GM20431 (cell line): ENCODE measurements at regions not wholly inside any gene's neighbourhood (a gene's known extent, or its start where the extent isn't known, plus 50 kb on each side); places are given as distances from the start of the nearest gene placed in this dataset.
"Not testable (repeated sequence)": the region's sequence is repeated elsewhere in the genome, so short reads cannot be mapped to it uniquely, and the experiment has no call there.

Experiments used
- in situ Hi-C: fragments of 300-500 bp; cut with MseI, MboI; formaldehyde crosslinking; loops from one replicate; pipeline ENCODE4 v1.15.0; 2020; ENCODE audit warnings: low sequenced_read_pairs; ENCODE audit not compliant: unreplicated experiment

DNA sequence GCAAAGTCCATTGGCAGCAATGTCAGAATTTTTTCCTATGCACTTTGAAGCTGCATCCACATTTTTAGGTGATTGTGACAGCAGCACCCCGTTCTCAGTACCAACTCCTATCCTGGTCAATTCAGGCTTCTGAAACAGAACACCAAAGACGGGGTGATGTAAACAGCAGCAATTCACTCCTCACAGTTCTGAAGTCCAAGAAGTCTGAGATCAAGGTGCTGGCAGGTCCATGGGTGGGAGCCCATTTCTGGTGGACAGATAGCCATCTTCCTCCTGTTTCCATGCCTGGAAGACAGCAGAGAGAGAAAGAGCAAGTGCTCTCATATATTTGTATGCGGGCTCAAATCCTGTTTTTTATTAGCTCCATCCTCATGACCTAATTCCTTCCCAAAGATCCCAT is 471.2 kb downstream of the BRD1 start:
- in situ Hi-C loops = no loop called here

DNA sequence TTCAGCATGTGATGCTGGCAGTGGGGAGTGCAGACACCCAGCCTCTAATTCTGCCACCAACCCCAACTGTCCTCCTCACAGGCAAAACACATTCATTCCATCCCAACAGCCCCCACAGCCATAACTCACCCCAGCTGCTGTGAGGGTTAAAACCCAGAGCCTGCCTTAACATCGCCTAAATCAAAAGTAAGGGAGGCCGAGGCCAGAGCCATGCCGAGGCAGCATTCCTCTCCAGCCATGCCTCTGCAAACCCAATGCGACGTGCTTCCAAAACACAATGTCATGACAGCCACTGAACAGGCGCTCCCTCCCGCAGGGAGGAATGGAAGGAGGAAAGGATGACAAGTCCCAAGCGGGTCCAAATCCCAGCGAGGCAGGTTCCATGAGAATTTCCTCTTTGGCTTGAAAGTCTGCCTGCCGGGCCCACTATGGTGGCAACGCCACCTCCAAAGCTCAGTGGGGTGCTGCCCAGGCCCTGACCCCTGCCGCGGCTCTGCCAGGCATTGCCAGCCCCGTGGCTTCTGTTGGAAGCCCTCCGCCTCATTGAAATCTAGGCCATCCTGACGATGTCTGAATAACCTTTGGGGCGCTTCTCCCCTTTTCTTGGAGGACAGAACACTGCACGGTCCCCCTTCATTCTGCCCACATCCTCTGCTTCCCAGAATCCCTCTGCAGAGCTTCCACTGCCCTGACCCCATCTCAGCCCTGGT is 472.3 kb downstream of the BRD1 start:
- in situ Hi-C loops = no loop called here

DNA sequence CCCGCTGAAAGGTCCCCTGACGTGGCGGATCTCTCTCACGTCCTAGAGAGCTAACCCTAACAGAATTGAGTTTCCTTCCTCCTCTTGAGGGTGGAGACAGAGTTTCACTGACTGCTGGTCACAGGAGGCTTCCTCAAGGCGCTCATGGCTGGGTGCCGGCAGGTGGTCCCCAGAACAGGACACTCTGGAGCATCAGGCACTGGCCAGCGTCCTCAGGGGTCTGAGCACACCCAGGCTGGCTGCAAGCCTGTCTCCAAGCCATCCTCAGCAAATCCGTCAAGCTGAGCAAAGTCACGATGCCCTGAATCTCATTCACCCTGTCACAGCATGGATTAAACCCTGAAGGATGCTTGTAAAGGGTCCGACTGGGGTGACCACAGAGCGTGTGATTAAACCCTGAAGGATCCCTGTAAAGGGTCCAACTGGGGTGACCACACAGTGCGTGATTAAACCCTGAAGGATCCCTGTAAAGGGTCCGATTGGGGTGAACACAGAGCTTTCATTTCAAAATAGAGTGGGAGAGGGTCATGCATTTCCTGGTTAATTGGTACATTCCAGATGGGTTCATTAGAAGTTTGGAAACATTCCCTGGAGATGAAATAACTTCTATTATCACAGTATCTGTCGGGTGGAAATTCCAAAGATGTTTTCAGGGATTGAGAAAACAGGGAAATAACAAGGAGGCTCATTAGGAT is 473.0 kb downstream of the BRD1 start:
- in situ Hi-C loops = no loop called here

DNA sequence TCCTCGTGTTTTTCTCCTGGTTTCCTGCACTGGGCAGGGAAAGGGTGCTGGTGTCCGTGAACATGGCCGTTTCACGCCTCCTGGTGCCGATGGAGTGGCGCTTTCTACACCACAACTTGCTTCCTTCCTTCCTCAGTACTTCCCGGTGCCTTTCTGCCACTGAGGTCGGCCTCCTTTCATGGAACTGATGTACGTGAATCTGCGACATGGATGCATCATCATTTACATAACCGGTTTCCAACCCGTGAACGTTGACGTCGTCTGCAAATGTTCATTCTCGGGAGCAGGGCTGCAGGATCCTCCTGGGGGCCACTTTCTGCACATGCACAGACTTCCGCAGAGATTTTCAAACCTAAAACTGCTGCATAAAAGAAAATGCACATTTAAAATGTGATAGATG is 474.4 kb downstream of the BRD1 start:
- in situ Hi-C loops = no loop called here

DNA sequence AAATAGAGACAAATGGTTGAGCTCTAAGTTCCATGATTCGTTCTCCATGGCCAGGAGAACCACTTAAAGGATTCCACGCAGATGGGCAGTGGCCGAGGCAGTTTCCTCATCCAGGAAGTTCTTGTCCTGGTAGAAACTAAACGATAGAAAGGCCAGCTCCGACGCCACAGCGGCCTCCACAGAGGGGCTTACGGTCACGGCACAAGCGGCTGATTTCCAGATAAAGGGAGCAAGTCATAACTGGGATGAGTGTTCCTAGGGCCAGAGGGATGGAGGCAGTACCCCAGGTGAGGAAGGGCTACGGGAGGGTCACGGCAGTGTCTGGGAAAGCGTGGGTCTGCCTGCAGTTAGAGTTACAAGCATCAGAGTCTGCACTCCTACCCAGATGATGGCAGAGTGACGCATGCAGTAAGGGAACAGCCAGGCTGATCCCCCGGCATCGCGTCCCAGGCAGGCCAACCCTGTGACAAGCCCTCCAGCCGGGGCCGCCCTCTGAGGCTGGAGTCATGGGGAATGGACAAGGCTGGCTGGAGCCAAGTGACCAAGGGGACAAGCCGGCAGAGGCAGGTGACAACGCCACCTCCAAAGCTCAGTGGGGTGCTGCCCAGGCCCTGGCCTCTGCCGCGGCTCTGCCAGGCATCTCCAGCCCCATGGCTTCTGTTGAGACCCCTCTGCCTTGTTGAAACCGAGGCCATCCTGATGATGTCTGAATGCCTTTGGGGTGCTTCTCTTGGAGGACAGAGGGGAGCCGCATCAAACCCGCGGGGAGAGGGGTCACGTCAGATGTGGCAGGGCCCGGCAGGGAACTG is 475.1 kb downstream of the BRD1 start:
- in situ Hi-C loops = no loop called here

DNA sequence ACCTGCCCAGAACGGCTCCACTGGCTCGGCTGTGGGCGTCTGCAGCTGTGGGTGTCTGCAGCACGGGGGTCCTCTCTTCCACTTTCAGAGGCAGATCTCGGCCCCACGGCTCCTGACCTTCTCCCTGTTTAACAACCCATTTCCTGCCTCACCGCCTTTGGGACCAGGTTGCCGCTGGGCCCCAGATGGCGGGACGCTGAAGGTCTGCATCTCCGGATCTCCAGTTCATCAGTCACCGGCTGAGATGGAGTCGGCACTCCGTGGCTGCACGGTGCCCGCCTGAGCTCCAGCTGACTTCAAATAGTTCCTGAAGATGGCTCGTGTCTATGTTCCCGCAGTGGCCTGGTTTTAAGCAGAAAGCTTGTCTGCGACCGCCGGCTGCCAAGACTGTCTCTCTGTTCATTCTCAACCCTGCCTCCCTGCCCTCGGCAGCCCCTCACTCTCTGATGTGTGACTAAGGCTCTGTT is 475.9 kb downstream of the BRD1 start:
- in situ Hi-C loops = no loop called here

DNA sequence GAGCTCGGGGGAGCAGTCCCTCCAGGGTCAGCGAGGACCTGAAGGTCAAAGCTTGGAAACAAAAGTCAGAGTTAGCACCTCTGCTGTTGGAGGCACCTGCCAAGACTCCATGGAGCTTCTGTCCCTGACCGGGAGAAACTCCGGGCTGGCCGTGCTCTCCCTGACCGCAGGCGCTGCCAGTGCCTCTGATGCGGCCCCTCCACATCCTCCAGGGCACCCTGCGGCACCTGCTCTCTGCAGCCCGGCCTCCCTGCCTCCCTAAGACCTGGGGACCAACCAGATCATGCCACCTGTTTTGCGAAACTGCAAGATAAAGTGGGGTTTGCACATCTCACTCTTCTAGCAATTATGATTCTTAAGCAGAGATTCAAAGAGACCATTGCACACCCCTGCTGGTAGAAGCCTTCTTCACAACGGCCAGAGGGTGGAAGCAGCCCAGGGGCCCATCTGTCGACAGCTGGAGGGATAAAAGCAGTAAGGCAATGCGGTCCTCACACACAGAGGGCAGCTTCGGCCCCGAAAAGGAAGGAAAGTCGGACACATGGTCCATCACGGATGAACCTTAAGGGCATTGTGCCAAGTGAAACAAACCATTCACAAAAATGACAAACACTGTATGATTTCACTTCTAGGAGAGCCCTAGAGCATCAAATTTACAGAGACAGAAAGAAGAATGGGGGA is 477.1 kb downstream of the BRD1 start:
- in situ Hi-C loops = no loop called here

DNA sequence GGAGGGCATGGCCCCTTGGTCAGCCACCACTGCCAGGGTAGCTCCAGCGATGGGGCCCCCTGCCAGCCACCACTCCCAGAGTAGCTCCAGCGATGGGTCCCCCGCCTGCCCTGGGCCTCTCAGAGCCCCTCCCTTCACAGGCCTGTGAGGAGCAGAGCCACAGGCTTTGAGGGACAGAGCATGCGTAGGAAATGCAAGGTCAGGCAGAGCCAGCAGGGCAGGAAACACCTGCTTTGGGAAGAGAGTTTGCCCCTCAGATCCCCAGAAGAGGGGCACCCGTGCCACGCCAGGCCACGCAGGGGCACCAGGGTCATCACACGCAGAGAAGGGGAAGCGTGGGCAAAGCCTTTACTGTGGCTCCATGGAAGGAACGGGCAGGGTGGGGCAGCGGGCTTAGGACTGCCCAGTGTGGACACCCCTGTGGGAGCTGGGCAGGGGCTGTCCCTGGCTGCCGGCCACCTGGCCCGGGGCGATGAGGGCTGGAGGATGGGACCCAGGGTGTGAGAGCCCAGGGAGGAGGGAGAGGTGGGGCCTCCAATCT is 477.8 kb downstream of the BRD1 start:
- in situ Hi-C loops = no loop called here

DNA sequence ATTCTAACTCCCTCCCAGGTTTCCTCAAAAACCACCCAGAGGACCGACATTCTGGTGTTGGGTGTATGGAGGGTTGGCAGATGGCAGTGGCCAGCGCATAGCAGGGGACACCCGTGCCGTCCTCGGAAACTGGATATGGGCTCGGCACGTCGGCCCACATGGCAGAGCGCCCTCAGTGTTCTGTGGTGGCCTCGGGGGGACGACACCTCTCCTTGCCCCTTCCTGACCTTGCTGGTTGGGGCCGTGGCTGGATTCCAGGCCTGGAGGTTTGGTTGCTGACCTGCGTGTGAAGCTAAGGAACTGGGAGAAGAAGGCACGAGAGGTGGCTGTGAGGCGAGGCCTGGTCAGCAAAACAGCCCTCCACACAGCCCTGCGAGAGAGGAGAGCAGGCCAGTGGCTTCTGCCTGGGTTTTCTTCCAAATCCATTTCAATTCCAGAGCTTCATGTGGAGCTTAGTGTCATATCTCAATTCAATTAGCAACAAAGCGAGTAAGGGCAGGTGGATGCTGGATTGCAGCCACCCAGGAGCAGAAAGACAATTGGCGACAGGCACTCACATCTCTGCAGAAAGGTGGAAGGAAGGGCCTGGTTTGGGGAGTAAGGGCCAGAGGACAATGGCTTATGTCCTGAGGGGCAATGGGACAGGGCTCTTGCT is 478.4 kb downstream of the BRD1 start:
- in situ Hi-C loops = no loop called here

DNA sequence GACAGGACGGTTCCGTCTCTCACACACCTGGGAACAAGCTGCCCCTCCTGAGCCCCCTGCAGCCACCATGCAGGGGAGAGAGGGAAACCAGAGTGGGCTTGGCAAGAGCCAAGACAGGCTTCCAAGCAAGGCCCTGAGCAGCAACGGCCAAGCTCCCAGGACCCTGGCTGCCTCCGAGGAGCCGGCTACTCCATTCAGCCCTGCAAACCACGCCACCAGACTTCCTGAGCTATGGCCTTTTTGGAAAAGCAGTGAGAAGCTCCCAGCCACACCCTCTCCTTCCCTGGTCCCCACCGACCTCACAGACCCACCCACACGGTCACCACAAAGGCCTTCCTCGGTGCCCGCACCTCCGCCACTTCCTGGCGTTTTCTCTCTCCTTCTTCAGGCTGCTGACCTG is 479.0 kb downstream of the BRD1 start:
- in situ Hi-C loops = no loop called here

DNA sequence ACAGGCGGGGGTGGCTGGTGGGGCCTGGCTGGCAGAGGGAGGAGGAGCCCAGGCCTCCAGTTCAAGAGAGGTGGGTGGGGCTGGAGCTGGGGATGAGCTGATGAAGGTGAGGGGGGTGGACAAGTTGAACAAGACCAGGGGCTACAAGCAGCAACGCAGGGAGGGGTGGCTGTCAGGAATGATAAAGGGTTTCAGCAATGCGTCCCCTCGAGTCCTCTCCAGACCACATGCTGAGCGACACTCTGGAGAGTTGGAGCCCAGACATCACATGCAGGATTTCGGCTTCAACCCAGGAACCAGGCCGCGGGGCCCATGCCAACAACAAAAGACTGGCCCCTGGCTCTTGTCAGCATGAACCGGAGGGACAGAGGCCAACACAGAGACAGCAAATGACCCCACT is 480.3 kb downstream of the BRD1 start:
- in situ Hi-C loops = no loop called here

DNA sequence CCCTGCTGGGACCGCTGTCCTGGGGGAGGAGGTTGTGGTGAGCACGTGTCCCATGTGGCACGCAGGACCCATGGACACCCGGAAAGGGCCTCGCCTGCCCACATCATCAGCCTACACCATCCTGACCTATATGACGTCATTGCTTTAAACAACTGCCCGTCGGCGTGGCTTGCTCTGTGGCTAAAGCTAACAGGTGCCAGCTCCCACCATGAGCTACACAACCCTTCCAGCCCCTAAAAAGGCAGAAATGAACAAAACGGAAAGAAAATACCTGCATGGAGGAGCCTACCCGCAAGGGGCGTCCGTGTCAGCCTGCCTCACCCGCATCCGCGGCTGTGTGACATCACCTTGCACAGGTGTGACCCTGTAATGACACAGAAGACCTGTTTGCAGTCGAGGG is 481.8 kb downstream of the BRD1 start:
- in situ Hi-C loops = no loop called here

DNA sequence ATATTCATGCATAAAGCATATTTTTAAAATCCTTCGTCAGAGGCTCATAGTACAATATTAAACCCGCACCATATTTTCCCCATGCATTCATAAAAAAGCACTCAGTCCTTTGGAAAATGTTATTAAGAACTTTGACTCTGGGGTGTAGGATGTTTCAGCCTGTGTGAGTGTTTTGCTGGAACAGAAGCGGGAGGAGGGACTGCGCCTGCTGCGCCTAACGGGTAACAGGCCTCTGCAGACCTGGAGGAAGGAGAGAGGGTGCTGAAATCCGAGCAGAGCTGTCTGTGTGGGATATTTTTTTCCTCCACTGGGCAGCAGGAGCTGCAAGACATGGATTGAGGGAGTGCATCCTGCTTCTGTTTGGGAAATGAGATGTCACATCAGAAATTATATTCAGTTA is 483.0 kb downstream of the BRD1 start:
- in situ Hi-C loops = no loop called here

DNA sequence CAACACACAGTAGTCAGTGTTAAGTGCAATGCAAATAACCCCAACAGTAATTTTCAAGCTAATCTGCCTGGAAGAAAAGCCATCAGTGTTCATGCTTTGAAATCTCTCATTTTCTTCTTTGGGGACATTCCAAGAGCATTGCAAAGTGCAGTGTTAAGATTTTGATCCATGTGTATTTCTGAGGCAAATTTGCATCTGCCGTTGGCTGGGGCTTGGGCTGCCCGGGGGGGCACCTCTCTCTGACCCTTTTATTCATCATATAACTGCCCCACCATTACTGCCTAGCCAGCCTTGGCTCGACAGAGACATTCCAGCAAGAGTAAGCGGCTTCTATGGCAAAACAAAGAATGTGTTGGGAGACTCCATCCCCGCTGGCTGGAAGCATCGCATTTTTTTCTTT is 483.5 kb downstream of the BRD1 start:
- in situ Hi-C loops = no loop called here

DNA sequence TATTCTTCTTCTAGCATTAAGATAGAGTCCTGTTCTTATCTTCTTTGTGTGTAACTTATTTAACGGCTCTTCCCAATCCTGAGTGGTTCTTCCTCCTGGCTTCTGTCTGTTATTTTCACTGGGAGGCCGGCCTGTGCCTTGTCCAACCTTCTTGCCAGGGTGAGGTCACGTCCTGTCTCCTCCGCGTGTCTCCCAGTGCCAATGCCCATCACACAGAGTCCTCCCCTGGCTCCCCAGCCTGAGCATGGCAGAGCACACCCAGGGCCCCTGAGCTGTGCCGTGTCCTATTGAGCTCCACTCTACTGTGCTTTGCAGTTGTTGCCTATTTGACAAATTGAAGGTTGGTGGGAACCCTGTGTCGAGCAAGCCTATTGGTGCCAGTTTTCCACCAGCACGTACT is 487.3 kb downstream of the BRD1 start:
- in situ Hi-C loops = no loop called here

DNA sequence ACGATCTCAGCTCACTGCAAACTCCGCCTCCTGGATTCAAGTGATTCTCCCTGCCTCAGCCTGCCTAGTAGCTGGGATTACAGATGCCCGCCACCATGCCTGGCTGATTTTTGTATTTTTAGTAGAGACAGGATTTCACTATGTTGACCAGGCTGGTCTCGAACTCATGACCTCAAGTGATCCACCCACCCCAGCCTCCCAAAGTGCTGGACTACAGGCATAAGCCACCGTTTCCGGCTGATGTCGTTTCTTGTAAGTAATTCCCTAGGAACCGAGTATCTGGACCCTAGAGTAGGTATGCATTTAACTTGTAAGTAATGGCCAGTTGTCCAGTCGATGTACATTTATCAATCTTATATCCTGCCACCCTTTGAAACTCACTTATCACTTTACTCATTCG is 491.2 kb downstream of the BRD1 start:
- in situ Hi-C loops = not testable (repeated sequence)

DNA sequence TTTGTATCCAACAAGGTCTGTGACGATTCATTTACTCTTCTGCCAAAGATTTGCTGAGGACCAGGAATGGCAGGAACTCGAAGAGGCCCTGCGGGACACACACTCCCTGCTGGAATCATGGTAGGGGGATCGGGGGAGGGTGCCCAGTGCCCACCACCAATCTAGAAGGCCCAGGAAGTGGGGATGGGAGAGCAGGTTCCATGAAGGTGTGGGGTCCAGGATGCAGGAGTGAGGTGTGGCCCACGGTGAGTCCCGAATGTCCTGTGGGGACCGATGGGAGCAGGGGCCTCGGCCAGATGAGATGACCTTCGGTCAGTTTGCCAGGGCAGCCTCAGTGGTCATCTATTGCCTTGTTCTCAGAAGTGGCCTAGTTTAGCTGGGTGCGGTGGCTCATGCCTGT is 492.7 kb downstream of the BRD1 start:
- in situ Hi-C loops = no loop called here

DNA sequence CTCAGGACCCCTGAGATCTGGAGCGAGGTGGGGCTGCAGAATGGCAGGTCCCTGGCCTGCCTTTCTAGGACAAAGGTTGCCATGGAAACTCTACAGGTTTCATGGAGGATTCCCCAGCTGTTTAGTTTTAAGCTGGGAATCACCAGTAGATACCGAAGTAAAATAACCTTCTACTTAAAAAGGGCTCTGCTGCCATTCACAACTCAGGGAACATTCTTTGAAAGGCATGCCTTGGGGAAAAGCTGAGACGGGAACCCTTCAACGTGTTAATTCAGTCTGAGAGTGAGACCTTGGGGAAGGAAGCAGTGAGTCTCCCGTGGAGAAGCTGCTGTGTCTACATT is 493.3 kb downstream of the BRD1 start:
- in situ Hi-C loops = no loop called here

DNA sequence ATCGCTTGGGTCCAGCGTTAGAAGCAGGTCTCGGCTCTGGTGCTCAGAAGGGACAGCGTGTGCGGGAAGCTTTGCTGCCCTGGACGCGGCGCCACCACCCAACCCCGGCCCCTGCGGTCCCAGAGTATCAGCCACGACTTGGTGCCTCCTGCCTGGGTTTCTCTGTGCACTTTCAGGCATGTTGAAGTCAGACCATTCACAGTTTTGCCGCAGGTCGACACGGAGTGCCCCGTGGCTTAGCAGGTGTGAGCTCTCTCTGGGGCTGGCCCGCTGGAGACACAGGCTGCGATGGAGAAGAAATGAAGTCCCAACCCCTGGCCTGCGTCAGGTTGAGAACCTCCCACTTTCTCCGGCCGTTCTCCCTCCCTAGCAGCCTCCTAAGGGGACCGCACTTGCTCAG is 494.5 kb downstream of the BRD1 start:
- in situ Hi-C loops = no loop called here

DNA sequence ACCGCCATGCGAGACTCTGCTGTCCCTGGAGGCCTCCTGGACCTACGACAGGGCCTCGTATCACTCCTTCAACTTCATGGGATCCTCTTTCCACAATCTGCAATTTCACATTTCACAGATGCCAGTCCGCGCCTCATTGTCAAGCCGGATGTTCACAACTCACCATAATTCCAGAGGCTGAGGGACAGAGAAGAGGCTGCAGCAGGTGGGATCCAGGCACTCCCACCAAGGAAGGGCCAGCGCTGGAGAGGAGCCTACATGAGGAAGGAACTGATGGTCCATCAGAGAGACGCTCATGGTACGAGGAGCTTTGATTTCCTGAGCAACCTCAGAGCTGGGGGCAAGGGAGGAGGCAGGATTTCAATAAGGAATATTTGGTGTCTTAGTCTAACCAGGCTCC is 495.0 kb downstream of the BRD1 start:
- in situ Hi-C loops = no loop called here
